Nephron (organoid): ENCODE measurements at regions not wholly inside any gene's neighbourhood (a gene's known extent, or its start where the extent isn't known, plus 50 kb on each side); places are given as distances from the start of the nearest gene placed in this dataset.
A peak's percentile ranks its signal among the peaks of the same experiment; 100 is the strongest.

Experiments used
- H3K27ac Mint-ChIP-seq, 3 experiments: 2 replicates each; pipeline ENCODE4 v1.8.0; 2020; ENCODE audit warnings: mixed read lengths in 3 of 3, mild to moderate bottlenecking in 2 of 3, moderate library complexity in 1 of 3
- H3K27me3 Mint-ChIP-seq: 2 replicates; pipeline ENCODE4 v1.8.0; 2021; ENCODE audit warnings: low read depth, mild to moderate bottlenecking, moderate library complexity, mixed read lengths
- H3K36me3 Mint-ChIP-seq: 2 replicates; pipeline ENCODE4 v1.8.0; 2020; ENCODE audit warnings: low read depth, mixed read lengths
- H3K4me1 Mint-ChIP-seq: 2 replicates; pipeline ENCODE4 v1.8.0; 2020; ENCODE audit warnings: mixed read lengths
- H3K4me3 Mint-ChIP-seq, 3 experiments: 2 replicates each; pipeline ENCODE4 v1.8.0; 2020; ENCODE audit warnings: mild to moderate bottlenecking in 3 of 3, mixed read lengths in 3 of 3, moderate library complexity in 2 of 3
- H3K9me3 Mint-ChIP-seq: 2 replicates; pipeline ENCODE4 v1.8.0; 2020; ENCODE audit warnings: mixed read lengths
- TF ChIP-seq, protein P1 (sequence below), 3 experiments: fragments of 200-600 bp; sonication (generic); IDR thresholded peaks; one replicate each; pipeline ENCODE4 v1.5.0; 2021; ENCODE audit warnings: antibody characterized with exemption in 3 of 3; ENCODE audit not compliant: unreplicated experiment in 3 of 3

DNA sequence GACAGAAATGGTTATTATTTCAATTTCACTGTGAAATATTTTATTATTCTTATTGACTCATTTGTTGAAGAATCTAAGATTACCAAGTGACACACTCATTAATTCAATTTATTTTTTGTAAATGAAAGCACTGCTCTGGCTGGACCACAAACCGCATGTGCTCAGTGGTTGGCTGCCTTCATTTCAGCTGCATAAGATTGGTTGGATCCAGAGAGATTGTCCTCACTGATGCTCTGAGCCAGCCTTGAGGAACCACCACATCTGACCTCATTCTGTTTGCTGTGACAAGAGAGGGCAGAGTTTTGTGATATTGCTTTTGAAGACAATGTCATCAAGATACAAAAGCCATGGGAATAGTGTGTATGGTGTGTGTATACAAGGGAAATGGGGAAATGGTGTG is 192.1 kb downstream of the CYRIA start:
- H3K4me1 Mint-ChIP-seq = no peaks in the 10 kb centered on the region
- TF ChIP-seq, protein P1, sequence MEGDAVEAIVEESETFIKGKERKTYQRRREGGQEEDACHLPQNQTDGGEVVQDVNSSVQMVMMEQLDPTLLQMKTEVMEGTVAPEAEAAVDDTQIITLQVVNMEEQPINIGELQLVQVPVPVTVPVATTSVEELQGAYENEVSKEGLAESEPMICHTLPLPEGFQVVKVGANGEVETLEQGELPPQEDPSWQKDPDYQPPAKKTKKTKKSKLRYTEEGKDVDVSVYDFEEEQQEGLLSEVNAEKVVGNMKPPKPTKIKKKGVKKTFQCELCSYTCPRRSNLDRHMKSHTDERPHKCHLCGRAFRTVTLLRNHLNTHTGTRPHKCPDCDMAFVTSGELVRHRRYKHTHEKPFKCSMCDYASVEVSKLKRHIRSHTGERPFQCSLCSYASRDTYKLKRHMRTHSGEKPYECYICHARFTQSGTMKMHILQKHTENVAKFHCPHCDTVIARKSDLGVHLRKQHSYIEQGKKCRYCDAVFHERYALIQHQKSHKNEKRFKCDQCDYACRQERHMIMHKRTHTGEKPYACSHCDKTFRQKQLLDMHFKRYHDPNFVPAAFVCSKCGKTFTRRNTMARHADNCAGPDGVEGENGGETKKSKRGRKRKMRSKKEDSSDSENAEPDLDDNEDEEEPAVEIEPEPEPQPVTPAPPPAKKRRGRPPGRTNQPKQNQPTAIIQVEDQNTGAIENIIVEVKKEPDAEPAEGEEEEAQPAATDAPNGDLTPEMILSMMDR (IDR thresholded peaks at IDR 0.05; ENCODE audit: unreplicated experiment in 3 of 3) = no peak
- H3K36me3 Mint-ChIP-seq = no peaks in the 10 kb centered on the region
- H3K4me3 Mint-ChIP-seq = no peak overlapping the region
- peaks cover 3% of the 10 kb centered on the region for H3K27me3 Mint-ChIP-seq
- H3K27ac Mint-ChIP-seq = peak overlapping the region in 1 of 3 experiments; percentile 6
- H3K9me3 Mint-ChIP-seq = no peaks in the 10 kb centered on the region

DNA sequence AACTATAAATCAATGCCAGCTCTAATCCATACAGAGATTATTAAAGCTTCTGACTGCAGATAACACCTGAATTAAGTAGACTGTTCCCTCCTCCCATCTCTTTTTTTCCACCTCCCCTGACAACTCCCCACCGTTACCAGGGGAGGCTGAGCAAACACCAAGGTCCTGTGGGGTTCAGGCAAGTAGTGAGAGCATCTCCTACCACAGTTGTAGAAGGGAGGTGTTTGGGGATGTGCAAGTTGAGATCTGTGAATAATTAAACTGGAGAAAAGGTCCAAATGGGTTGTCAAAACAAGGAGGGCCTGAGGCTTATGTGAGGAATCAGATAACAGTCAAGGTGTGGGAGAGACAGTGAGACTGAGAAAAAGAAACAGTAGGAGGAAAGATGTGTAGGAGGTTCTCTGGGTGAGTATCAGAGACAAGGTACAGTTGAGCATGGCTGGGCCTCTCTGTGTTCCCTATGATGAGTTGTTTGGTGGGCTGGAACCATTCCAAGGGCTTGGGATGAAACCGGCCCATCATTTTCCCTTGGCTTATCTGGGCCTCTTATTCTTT is 194.6 kb downstream of the CYRIA start:
- Mint-ChIP-seq H3K4me1 (no peaks in the 10 kb centered on the region), H3K27me3 (peaks cover 3% of the 10 kb centered on the region), H3K9me3 (no peaks in the 10 kb centered on the region), H3K4me3 (no peak overlapping the region), H3K36me3 (no peaks in the 10 kb centered on the region), H3K27ac (peak overlapping the region in 1 of 3 experiments; percentile 7)
- TF ChIP-seq, protein P1 (IDR thresholded peaks at IDR 0.05; ENCODE audit: unreplicated experiment in 3 of 3) = no peak

DNA sequence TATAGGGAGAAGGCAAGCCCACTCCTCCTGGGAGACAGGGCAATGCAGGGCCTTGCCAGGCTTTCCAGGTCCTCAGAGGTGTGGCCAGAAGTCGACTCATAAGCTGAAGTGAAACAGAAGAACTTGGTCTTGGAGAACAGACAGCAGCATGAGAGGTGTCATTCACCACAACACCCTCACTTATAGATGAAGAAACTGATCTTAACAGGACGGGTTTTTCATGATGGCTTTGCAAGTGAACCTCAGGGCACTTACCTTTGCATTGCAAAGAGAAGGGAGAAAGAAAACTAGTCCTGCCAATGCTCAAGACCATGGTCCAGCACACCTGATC is 198.8 kb downstream of the CYRIA start:
- no peaks in the 10 kb centered on the region for H3K36me3 Mint-ChIP-seq
- TF ChIP-seq, protein P1 (IDR thresholded peaks at IDR 0.05; ENCODE audit: unreplicated experiment in 3 of 3) = no peak
- H3K27me3 Mint-ChIP-seq = peaks cover 6% of the 10 kb centered on the region
- no peak overlapping the region for H3K4me3 Mint-ChIP-seq
- no peak overlapping the region for H3K27ac Mint-ChIP-seq
- no peaks in the 10 kb centered on the region for H3K9me3 Mint-ChIP-seq
- H3K4me1 Mint-ChIP-seq = no peaks in the 10 kb centered on the region

DNA sequence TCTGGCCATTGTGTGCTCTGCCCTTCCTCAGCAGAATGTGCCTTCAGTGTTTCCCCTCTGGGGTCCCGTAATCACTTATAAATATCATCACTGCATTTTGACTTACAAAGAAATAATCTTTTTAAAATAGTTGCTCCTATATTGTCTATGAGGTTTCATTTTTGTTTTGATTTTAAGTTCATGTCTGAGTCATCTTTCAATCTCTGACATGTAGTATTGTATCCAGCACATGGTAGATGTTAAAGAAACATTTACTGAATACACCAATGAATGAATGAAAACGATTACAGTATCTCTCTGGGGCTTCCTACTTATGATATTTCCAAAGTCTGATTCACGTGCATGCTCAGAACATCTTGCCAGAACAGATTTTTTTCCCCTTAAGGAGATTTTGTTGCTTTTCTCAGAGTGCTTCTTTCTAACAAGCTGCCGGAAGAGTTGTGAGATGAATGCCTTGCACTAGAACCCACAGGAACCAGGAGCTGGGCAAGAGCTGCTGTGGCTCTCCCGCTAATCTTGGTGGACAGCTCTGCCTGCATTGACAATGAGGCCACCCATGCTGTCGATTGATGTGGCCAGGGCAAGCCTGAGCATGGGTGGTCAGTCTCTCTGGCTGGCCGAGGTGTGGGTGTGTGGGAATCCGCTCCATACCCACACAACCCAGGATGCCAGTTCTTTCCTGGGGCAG is 199.4 kb downstream of the CYRIA start:
- TF ChIP-seq, protein P1 (IDR thresholded peaks at IDR 0.05; ENCODE audit: unreplicated experiment in 3 of 3) = no peak
- no peaks in the 10 kb centered on the region for H3K36me3 Mint-ChIP-seq
- H3K9me3 Mint-ChIP-seq = no peaks in the 10 kb centered on the region
- no peaks in the 10 kb centered on the region for H3K4me1 Mint-ChIP-seq
- H3K27ac Mint-ChIP-seq = no peak overlapping the region
- no peak overlapping the region for H3K4me3 Mint-ChIP-seq
- peaks cover 3% of the 10 kb centered on the region for H3K27me3 Mint-ChIP-seq

DNA sequence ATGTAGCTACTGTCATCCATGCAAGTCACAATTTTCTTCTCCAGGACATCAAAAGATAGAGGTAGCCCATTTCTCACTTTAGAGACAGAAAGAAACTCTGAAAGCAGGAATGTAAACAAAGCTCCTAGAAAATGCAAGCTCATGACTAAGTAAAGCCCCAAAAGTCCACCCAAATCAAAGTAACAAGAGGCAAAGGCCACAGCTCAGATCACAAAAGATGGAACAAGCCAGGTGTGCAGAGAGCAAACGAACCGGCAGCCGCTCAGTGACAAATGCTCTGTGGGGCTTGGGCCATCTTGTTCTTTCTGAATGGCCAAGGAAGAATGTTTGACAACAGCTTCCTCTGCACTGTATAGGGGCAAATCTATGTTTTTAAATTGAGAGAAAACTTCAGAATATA is 201.0 kb downstream of the CYRIA start:
- no peak overlapping the region for H3K27ac Mint-ChIP-seq

More for the DNA sequence above, 201.0 kb downstream of the CYRIA start:
- no peaks in the 10 kb centered on the region for H3K36me3 Mint-ChIP-seq
- H3K27me3 Mint-ChIP-seq = peaks cover 3% of the 10 kb centered on the region
- no peak overlapping the region for H3K4me3 Mint-ChIP-seq
- H3K4me1 Mint-ChIP-seq = no peaks in the 10 kb centered on the region
- TF ChIP-seq, protein P1 (IDR thresholded peaks at IDR 0.05; ENCODE audit: unreplicated experiment in 3 of 3) = no peak
- peaks cover under 1% of the 10 kb centered on the region for H3K9me3 Mint-ChIP-seq
